OCI-LY7 (cell line): ENCODE measurements at regions not wholly inside any gene's neighbourhood (a gene's known extent, or its start where the extent isn't known, plus 50 kb on each side); places are given as distances from the start of the nearest gene placed in this dataset.

Source experiments
- BruUV-seq: library from RNA; stranded (reverse); fragments of 400-500 nt; replicated peaks from 2 replicates; lab custom pipeline; 2021; lab: Mats Ljungman, UMichigan
- CTCF ChIA-PET: fragments of 300-600 bp; sonication (Branson Sonifier 250); formaldehyde crosslinking; loops from one replicate; lab custom pipeline; 2022; ENCODE audit warnings: antibody characterized with exemption; ENCODE audit not compliant: unreplicated experiment; lab: Charles Lee
- POLR2A ChIA-PET: fragments of 300-600 bp; sonication (Branson Sonifier 250); formaldehyde crosslinking; loops from one replicate; lab custom pipeline; 2022; ENCODE audit warnings: antibody characterized with exemption; lab: Charles Lee
- DNase-seq: peaks from one replicate; pipeline ENCODE4 v3.0.0-alpha.2; 2015; ENCODE audit warnings: low spot score
- H2AFZ ChIP-seq: fragments of 200-600 bp; sonication (generic), shearing (Covaris generic); 2 replicates; pipeline ENCODE4 v1.6.1; 2014; ENCODE audit warnings: mild to moderate bottlenecking, antibody characterized with exemption, low read length, moderate library complexity
- H3K27ac ChIP-seq: fragments of 200-600 bp; sonication (generic); 2 replicates; pipeline ENCODE4 v1.5.1; 2014; ENCODE audit warnings: mixed run types, low read depth, mild to moderate bottlenecking, moderate library complexity, low read length, inconsistent platforms; ENCODE audit not compliant: poor library complexity, severe bottlenecking
- H3K36me3 ChIP-seq: fragments of 200-600 bp; sonication (generic); 2 replicates; pipeline ENCODE4 v1.6.1; 2014; ENCODE audit warnings: mild to moderate bottlenecking, antibody characterized with exemption, low read length, moderate library complexity, mixed read lengths; ENCODE audit not compliant: insufficient read depth
- H3K4me1 ChIP-seq: fragments of 200-600 bp; sonication (generic); 2 replicates; pipeline ENCODE4 v1.5.1; 2014; ENCODE audit warnings: mild to moderate bottlenecking, low read length; ENCODE audit not compliant: insufficient read depth, poor library complexity, severe bottlenecking
- H3K4me2 ChIP-seq: fragments of 200-600 bp; sonication (generic); 2 replicates; pipeline ENCODE4 v1.6.1; 2014; ENCODE audit warnings: mild to moderate bottlenecking, low read length
- H3K4me3 ChIP-seq: fragments of 200-600 bp; sonication (generic); 2 replicates; pipeline ENCODE4 v1.5.1; 2014; ENCODE audit warnings: mild to moderate bottlenecking, low read depth, low read length; ENCODE audit not compliant: poor library complexity, severe bottlenecking
- H3K79me2 ChIP-seq: fragments of 200-600 bp; sonication (generic); 2 replicates; pipeline ENCODE4 v1.6.1; 2016; ENCODE audit warnings: low read depth, mild to moderate bottlenecking, low read length, moderate library complexity, mixed read lengths; ENCODE audit not compliant: insufficient read depth
- H3K9me2 ChIP-seq: fragments of 200-600 bp; sonication (generic); 2 replicates; pipeline ENCODE4 v1.6.1; 2016; ENCODE audit warnings: mild to moderate bottlenecking, low read length, mixed read lengths; ENCODE audit not compliant: insufficient read depth
- H3K9me3 ChIP-seq: fragments of 200-600 bp; sonication (generic); 2 replicates; pipeline ENCODE4 v1.6.1; 2014; ENCODE audit warnings: mild to moderate bottlenecking, mixed run types, low read length, mixed read lengths
- H4K20me1 ChIP-seq: fragments of 200-600 bp; sonication (generic); 2 replicates; pipeline ENCODE4 v1.6.1; 2014; ENCODE audit warnings: mild to moderate bottlenecking, antibody characterized with exemption, low read length, moderate library complexity, mixed read lengths; ENCODE audit not compliant: insufficient read depth
- CTCF ChIP-seq: fragments of 200-600 bp; sonication (generic); conservative IDR thresholded peaks from 2 replicates; pipeline ENCODE4 v1.5.1; 2014; ENCODE audit warnings: mild to moderate bottlenecking, antibody characterized with exemption, low read length, moderate library complexity, mixed read lengths
- EZH2phosphoT487 ChIP-seq: fragments of 200-600 bp; sonication (generic); IDR thresholded peaks from 2 replicates; pipeline ENCODE4 v1.6.1; 2018; ENCODE audit warnings: low read depth, borderline replicate concordance, mild to moderate bottlenecking, mixed run types, antibody characterized with exemption, low read length, moderate library complexity, mixed read lengths
- intact Hi-C: fragments of 100-400 bp; cut with micrococcal nuclease; formaldehyde crosslinking; loops from one replicate; pipeline ENCODE4 v1.10.0; 2022; ENCODE audit not compliant: unreplicated experiment

- Histone ChIP-seq H3K4me2 (peak overlapping the region; percentile 98), H3K4me3 (peak overlapping the region; percentile 66), H3K9me3 (no peaks in the 10 kb centered on the region), H3K79me2 (peaks cover 25% of the 10 kb centered on the region; the same call in 1 of the 2 replicates), H4K20me1 (no peaks in the 10 kb centered on the region), H3K27ac (no peak overlapping the region), H3K4me1 (peaks cover 56% of the 10 kb centered on the region), H2AFZ (peak overlapping the region; percentile 30; the same call in 1 of the 2 replicates), H3K36me3 (peaks cover 13% of the 10 kb centered on the region; the same call in 1 of the 2 replicates), H3K9me2 (no peaks in the 10 kb centered on the region)
- intact Hi-C loops = no loop called here
- CTCF ChIA-PET = no interaction called here
- DNase-seq = no peak
- POLR2A ChIA-PET = interaction anchor here (0.6 to 1.0 kb wide), 2 partner anchors 14 to 27 kb away, joined by 3 read pairs; no protein-coding TSS in a partner anchor
- BruUV-seq = no TSS peak
- TF ChIP-seq CTCF (no peak), EZH2phosphoT487 (no peak)
Measured at GRCh38 chr7:130940907-130941306, 206.9 kb upstream of the KLF14 start.

DNA sequence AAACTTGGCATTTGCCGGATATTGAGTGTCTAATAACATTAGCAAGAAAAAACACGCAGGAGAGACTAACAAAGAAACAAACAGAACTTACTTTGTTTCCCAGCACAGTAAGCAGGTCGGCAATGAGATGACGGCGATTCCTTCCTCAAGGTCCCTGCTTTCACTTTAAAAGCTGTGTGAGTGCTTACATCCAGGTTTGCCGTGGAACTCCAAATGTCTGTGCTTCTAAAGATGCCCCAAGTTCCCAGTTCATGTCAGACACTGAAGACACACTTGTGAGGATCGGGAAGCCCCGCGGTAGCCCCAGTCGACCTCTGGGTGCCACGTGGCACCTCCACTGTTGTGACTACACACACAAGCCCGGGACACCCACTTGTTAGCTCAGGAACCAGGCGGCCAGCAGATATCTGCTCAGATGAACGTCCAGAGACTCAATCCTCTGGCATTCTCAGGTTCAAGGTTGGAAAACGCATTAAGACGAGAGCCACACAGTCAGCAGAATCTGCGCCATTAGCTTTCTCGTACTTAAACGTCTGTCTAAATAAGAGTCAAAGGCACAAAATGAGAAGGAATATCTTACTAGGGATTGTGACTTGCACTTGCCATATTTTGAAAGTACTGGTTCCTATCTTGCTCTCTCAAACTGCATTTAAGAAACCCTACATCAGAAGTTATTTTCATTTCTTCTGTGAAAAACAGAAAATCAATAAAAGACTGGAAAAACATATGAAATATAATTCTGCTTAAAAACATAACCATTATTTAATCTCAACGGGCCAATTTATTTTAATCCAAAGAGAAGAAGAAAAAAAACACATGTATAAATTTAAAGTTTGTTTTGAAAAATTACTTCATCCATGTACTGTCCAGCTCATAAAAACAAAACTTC is 207.6 kb upstream of the KLF14 start:
- peaks cover 58% of the 10 kb centered on the region for H3K4me1 ChIP-seq

More for the DNA sequence above, 207.6 kb upstream of the KLF14 start:
- H3K27ac ChIP-seq = peak overlapping the region; percentile 47
- ChIA-PET POLR2A (interaction anchor here (0.6 to 1.0 kb wide), 2 partner anchors 13 to 28 kb away, joined by 3 read pairs; no protein-coding TSS in a partner anchor), CTCF (no interaction called here)
- intact Hi-C loops = no loop called here
- peaks cover 25% of the 10 kb centered on the region; the same call in 1 of the 2 replicates for H3K79me2 ChIP-seq
- H3K9me2 ChIP-seq = no peaks in the 10 kb centered on the region
- peak; percentile 37 for DNase-seq
- H3K9me3 ChIP-seq = no peaks in the 10 kb centered on the region
- peak overlapping the region; percentile 98 for H3K4me2 ChIP-seq
- H3K4me3 ChIP-seq = peak overlapping the region; percentile 66
- H4K20me1 ChIP-seq = no peaks in the 10 kb centered on the region
- no TSS peak for BruUV-seq
- no peak for TF ChIP-seq EZH2phosphoT487
- TF ChIP-seq CTCF = no peak
- H2AFZ ChIP-seq = peak overlapping the region; percentile 30; the same call in 1 of the 2 replicates
- peaks cover 13% of the 10 kb centered on the region; the same call in 1 of the 2 replicates for H3K36me3 ChIP-seq
